MM.1S (cell line): ENCODE measurements at regions not wholly inside any gene's neighbourhood (a gene's known extent, or its start where the extent isn't known, plus 50 kb on each side); places are given as distances from the start of the nearest gene placed in this dataset.

Source experiments
- DNase-seq: peaks from one replicate; pipeline ENCODE4 v3.0.0-alpha.2; 2015
- H2AFZ ChIP-seq: fragments of 300-600 bp; sonication (generic); 2 replicates; pipeline ENCODE4 v1.6.0; 2016; ENCODE audit warnings: antibody characterized with exemption, low read length
- H3F3A ChIP-seq: fragments of 300-600 bp; sonication (generic); 2 replicates; pipeline ENCODE4 v1.6.1; 2016; ENCODE audit warnings: mild to moderate bottlenecking, antibody characterized with exemption, low read length, moderate library complexity, mixed read lengths; ENCODE audit not compliant: insufficient read depth
- H3K27ac ChIP-seq: fragments of 300-600 bp; sonication (generic); 2 replicates; pipeline ENCODE4 v1.5.1; 2016; ENCODE audit warnings: mild to moderate bottlenecking, low read length
- H3K27me3 ChIP-seq: fragments of 300-600 bp; sonication (generic); replicated peaks from 2 replicates; pipeline ENCODE4 v1.6.0; 2016; ENCODE audit warnings: low read length; ENCODE audit not compliant: insufficient read depth
- H3K36me3 ChIP-seq: fragments of 300-600 bp; sonication (generic); replicated peaks from 2 replicates; pipeline ENCODE4 v1.6.1; 2016; ENCODE audit warnings: mild to moderate bottlenecking, low read length, mixed read lengths; ENCODE audit not compliant: insufficient read depth
- H3K4me1 ChIP-seq: fragments of 300-600 bp; sonication (generic); 2 replicates; pipeline ENCODE4 v1.6.1; 2016; ENCODE audit warnings: low read length, mixed read lengths
- H3K4me2 ChIP-seq: fragments of 300-600 bp; sonication (generic); 2 replicates; pipeline ENCODE4 v1.6.0; 2016; ENCODE audit warnings: low read depth, low read length
- H3K4me3 ChIP-seq: fragments of 300-600 bp; sonication (generic); 2 replicates; pipeline ENCODE4 v1.5.1; 2016; ENCODE audit warnings: low read length, mixed read lengths
- H3K79me2 ChIP-seq: fragments of 300-600 bp; sonication (generic); 2 replicates; pipeline ENCODE4 v1.6.1; 2016; ENCODE audit warnings: mixed run types, low read length, mixed read lengths
- H3K9ac ChIP-seq: fragments of 300-600 bp; sonication (generic); 2 replicates; pipeline ENCODE4 v1.6.1; 2016; ENCODE audit warnings: low read length, mixed read lengths
- H3K9me2 ChIP-seq: fragments of 300-600 bp; sonication (generic); replicated peaks from 2 replicates; pipeline ENCODE4 v1.6.1; 2016; ENCODE audit warnings: mild to moderate bottlenecking, low read length, mixed read lengths; ENCODE audit not compliant: insufficient read depth
- H3K9me3 ChIP-seq: fragments of 300-600 bp; sonication (generic); replicated peaks from 2 replicates; pipeline ENCODE4 v1.6.1; 2016; ENCODE audit warnings: mild to moderate bottlenecking, low read length, mixed read lengths; ENCODE audit not compliant: insufficient read depth
- H4K20me1 ChIP-seq: fragments of 300-600 bp; sonication (generic); 2 replicates; pipeline ENCODE4 v1.6.1; 2016; ENCODE audit warnings: mild to moderate bottlenecking, low read length, moderate library complexity, mixed read lengths; ENCODE audit not compliant: insufficient read depth
- EZH2 ChIP-seq: fragments of 300-600 bp; sonication (generic); optimal IDR thresholded peaks from 2 replicates; pipeline ENCODE3; 2017; ENCODE audit warnings: low read depth, mild to moderate bottlenecking, antibody characterized with exemption, low read length, mixed read lengths
- EZH2phosphoT487 ChIP-seq: fragments of 300-600 bp; sonication (generic); IDR thresholded peaks from 2 replicates; pipeline ENCODE4 v1.6.1; 2018; ENCODE audit warnings: antibody characterized with exemption, low read length
- TF ChIP-seq, protein P1 (sequence below): fragments of 300-600 bp; sonication (generic); IDR thresholded peaks from 2 replicates; pipeline ENCODE4 v1.5.1; 2016; ENCODE audit warnings: antibody characterized with exemption, low read length, mixed read lengths

DNA sequence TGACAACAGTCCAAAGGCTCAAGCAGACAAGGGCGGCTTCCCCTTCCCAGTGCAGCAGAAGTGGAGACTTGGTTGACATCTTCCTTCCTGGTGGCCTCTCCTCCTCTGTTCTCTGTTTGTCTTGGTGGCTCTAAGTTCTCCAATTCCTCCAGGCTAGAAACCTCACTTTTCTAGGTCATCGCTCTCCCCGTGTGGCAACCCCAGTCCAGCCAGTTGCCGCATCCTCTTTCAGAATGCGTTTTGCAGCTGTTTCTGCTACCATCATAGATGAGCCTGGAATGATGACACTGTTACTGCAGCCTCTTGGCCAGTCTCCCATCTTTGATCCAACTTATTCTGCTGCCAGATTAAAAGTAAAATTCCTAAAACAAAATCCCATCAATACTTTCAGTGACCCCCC lies 201.5 kb downstream of the TRIM29 start:
- TF ChIP-seq EZH2phosphoT487 (no peak), EZH2 (no peak)
- TF ChIP-seq, protein P1, sequence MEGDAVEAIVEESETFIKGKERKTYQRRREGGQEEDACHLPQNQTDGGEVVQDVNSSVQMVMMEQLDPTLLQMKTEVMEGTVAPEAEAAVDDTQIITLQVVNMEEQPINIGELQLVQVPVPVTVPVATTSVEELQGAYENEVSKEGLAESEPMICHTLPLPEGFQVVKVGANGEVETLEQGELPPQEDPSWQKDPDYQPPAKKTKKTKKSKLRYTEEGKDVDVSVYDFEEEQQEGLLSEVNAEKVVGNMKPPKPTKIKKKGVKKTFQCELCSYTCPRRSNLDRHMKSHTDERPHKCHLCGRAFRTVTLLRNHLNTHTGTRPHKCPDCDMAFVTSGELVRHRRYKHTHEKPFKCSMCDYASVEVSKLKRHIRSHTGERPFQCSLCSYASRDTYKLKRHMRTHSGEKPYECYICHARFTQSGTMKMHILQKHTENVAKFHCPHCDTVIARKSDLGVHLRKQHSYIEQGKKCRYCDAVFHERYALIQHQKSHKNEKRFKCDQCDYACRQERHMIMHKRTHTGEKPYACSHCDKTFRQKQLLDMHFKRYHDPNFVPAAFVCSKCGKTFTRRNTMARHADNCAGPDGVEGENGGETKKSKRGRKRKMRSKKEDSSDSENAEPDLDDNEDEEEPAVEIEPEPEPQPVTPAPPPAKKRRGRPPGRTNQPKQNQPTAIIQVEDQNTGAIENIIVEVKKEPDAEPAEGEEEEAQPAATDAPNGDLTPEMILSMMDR, result no peak
- no peaks in the 10 kb centered on the region for H3K4me1 ChIP-seq
- no peak overlapping the region for H3K27ac ChIP-seq
- H3K4me3 ChIP-seq, result no peak overlapping the region
- no peaks in the 10 kb centered on the region for H3K9me2 ChIP-seq
- H3K27me3 ChIP-seq, result no peaks in the 10 kb centered on the region; the same call in 1 of the 2 replicates
- H4K20me1 ChIP-seq, result no peaks in the 10 kb centered on the region
- H3K79me2 ChIP-seq, result no peaks in the 10 kb centered on the region
- H3F3A ChIP-seq, result no peaks in the 10 kb centered on the region
- no peak overlapping the region for H3K9ac ChIP-seq
- H3K4me2 ChIP-seq, result no peak overlapping the region
- no peaks in the 10 kb centered on the region for H3K36me3 ChIP-seq
- no peak for DNase-seq
- H2AFZ ChIP-seq, result no peak overlapping the region
- H3K9me3 ChIP-seq, result no peaks in the 10 kb centered on the region

DNA sequence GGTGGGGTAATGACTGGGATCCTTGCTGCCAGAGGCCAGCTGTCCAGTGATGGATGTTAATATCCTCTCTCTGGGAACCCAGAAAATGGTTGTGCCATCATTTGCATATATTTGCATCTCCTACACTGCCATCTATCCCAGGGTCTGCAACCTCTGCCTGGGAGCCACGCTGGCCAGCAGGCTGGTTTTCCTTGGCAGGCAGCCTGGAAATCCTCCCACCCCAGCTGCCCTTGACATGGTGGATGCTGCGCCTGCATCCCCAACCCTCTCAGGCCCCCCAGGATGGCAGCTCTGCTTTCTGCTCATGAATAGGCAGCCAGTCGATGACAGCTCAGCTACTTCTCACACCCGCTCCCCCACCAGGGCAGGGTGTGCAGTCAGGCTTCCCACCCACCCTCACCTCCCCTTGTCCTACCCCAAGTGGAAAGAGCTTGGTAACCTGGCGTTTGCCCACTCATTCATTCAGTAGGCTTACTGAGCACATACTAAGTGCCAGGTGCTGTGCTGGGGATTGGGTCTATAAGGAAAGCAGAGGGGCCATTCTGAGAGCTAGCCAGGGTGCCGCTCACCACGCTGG lies 202.5 kb downstream of the TRIM29 start:
- H3K79me2 ChIP-seq, result no peaks in the 10 kb centered on the region
- no peaks in the 10 kb centered on the region for H3K9me2 ChIP-seq
- H3K4me1 ChIP-seq, result no peaks in the 10 kb centered on the region
- no peaks in the 10 kb centered on the region for H3F3A ChIP-seq
- no peak overlapping the region for H3K9ac ChIP-seq
- H4K20me1 ChIP-seq, result no peaks in the 10 kb centered on the region
- no peak overlapping the region for H3K4me3 ChIP-seq
- TF ChIP-seq EZH2 (no peak), EZH2phosphoT487 (no peak)
- TF ChIP-seq, protein P1, result no peak
- no peak overlapping the region for H3K27ac ChIP-seq
- no peak overlapping the region for H2AFZ ChIP-seq
- no peaks in the 10 kb centered on the region for H3K36me3 ChIP-seq
- H3K27me3 ChIP-seq, result no peaks in the 10 kb centered on the region; the same call in 1 of the 2 replicates
- H3K9me3 ChIP-seq, result no peaks in the 10 kb centered on the region
- H3K4me2 ChIP-seq, result no peak overlapping the region
- no peak for DNase-seq

DNA sequence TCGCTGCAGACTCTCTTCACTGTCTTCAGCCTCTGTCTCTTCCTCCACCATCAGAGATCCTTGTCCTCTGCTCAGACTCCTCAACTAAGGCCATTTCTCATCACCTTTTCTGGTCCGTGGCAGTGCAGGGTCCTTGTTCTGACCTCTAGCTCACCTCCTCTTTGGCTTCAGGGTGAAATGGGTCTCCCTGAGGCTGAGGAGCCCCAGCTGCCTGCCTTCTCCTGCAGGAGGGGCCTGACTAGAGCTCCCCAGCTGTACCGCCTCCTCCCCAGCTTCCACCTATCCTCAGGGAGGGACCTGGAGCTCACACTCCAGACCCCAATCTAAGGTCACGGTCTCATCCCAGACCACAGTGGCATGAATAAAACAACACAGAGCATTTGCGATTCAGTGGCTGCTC lies 203.0 kb downstream of the TRIM29 start:
- Histone ChIP-seq H3K36me3 (no peaks in the 10 kb centered on the region), H3K27me3 (no peaks in the 10 kb centered on the region; the same call in 1 of the 2 replicates), H3K9ac (no peak overlapping the region), H3K9me3 (no peaks in the 10 kb centered on the region), H3K4me1 (no peaks in the 10 kb centered on the region), H3K4me3 (no peak overlapping the region), H3K79me2 (no peaks in the 10 kb centered on the region), H3K4me2 (no peak overlapping the region), H3K27ac (no peak overlapping the region), H3F3A (no peaks in the 10 kb centered on the region), H4K20me1 (no peaks in the 10 kb centered on the region), H3K9me2 (no peaks in the 10 kb centered on the region), H2AFZ (no peak overlapping the region)
- no peak for TF ChIP-seq EZH2phosphoT487
- TF ChIP-seq EZH2, result no peak
- TF ChIP-seq, protein P1, result no peak
- DNase-seq, result no peak
